Esophagus squamous epithelium (tissue), 5 donors: ENCODE measurements at regions not wholly inside any gene's neighbourhood (a gene's known extent, or its start where the extent isn't known, plus 50 kb on each side); places are given as distances from the start of the nearest gene placed in this dataset.
"Not testable (repeated sequence)": the region's sequence is repeated elsewhere in the genome, so short reads cannot be mapped to it uniquely, and the experiment has no call there.

ENCODE experiments used
- DNase-seq: peaks from one replicate; lab custom pipeline; 2025; lab: John Stamatoyannopoulos, UW
- H3K27ac ChIP-seq, 4 donors: fragments of 200-600 bp; sonication (generic); one replicate each; pipeline ENCODE4 v1.5.1; 2016 to 2019; ENCODE audit warnings: mild to moderate bottlenecking in 1 of 4
- H3K27me3 ChIP-seq, 4 donors: fragments of 200-600 bp; sonication (generic); 1 replicate in 3 of 4; 2 replicates in 1 of 4; pipeline versions ENCODE4 v1.5.1 to v1.6.0; 2017 to 2021; ENCODE audit warnings: antibody characterized with exemption in 1 of 4
- H3K36me3 ChIP-seq, 3 donors: fragments of 200-600 bp; sonication (generic); one replicate each; pipeline ENCODE4 v1.5.1; 2016 to 2019
- H3K4me1 ChIP-seq, 3 donors: fragments of 200-600 bp; sonication (generic); one replicate each; pipeline ENCODE4 v1.5.1; 2017 to 2019
- H3K4me3 ChIP-seq, 4 donors: fragments of 200-600 bp; sonication (generic); 1 replicate in 3 of 4; 2 replicates in 1 of 4; pipeline ENCODE4 v1.5.1; 2016 to 2019; ENCODE audit warnings: mild to moderate bottlenecking in 2 of 4, moderate library complexity in 1 of 4
- H3K9me3 ChIP-seq, 3 donors: fragments of 200-600 bp; sonication (generic); one replicate each; pipeline ENCODE4 v1.5.1; 2016 to 2019
- CTCF ChIP-seq, 6 experiments: fragments of 450-650 bp in 4 of 6; fragments of 200-600 bp in 2 of 6; sonication (generic) in 2 of 6; IDR thresholded peaks; one replicate each; pipeline ENCODE4 v1.5.1; 2016 to 2019; ENCODE audit warnings: antibody characterized with exemption in 6 of 6, mild to moderate bottlenecking in 4 of 6, moderate library complexity in 4 of 6
- POLR2A ChIP-seq, 4 donors: fragments of 450-650 bp; IDR thresholded peaks; one replicate each; pipeline ENCODE4 v1.6.1; 2017; ENCODE audit warnings: antibody characterized with exemption in 4 of 4, mild to moderate bottlenecking in 4 of 4, moderate library complexity in 3 of 4
- WGBS, 2 donors: methylation state at CpG; one replicate each; pipeline ENCODE4 v1.1.5; 2018; 5-methylcytosine and 5-hydroxymethylcytosine counted together
- intact Hi-C: fragments of 100-400 bp; cut with DNase I; formaldehyde crosslinking; loops from one replicate; pipeline ENCODE4 v1.15.0; 2022
- donor health status: DM: yes; HTN: yes; CAD: no.

GRCh38 chr13:100951016-100951415 lies 276.4 kb upstream of the TMTC4 start:
- no peak for TF ChIP-seq POLR2A (IDR thresholded peaks at IDR 0.05)
- no peak for TF ChIP-seq CTCF (IDR thresholded peaks at IDR 0.05)
- intact Hi-C loops: no loop called here
- WGBS, 2 donors: 83 to 86% methylated on average over 4 of the region's 4 CpGs

DNA sequence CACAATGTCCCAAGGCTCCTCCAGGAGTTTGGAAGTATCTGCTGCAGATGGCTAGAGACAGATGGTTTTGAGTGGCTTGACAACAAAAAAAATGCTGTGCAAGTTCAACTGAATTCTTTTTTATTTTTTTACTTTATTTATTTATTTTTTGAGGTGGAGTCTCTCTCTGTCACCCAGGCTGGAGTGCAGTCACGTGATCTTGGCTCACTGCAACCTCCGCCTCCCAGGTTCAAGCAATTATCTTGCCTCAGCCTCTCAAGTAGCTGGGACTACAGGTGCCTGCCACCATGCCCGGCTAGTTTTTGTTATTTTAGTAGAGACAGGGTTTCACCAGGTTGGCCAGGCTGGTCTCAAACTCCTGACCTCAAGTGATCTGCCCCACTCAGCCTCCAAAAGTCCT lies 274.3 kb upstream of the TMTC4 start:
- DNase-seq, H3K27me3 ChIP-seq, H3K9me3 ChIP-seq, intact Hi-C loops, H3K36me3 ChIP-seq, H3K27ac ChIP-seq, H3K4me1 ChIP-seq, H3K4me3 ChIP-seq: not testable (repeated sequence)
- 78 to 82% methylated on average over 3 of the region's 3 CpGs for WGBS, 2 donors

More at GRCh38 chr13:100951016-100951415, 276.4 kb upstream of the TMTC4 start:
- Histone ChIP-seq H3K36me3 (no peaks in the 10 kb centered on the region), H3K27ac (no peak overlapping the region), H3K9me3 (no peaks in the 10 kb centered on the region), H3K4me1 (no peaks in the 10 kb centered on the region), H3K4me3 (no peak overlapping the region), H3K27me3 (no peaks in the 10 kb centered on the region)
- no peak for DNase-seq

DNA sequence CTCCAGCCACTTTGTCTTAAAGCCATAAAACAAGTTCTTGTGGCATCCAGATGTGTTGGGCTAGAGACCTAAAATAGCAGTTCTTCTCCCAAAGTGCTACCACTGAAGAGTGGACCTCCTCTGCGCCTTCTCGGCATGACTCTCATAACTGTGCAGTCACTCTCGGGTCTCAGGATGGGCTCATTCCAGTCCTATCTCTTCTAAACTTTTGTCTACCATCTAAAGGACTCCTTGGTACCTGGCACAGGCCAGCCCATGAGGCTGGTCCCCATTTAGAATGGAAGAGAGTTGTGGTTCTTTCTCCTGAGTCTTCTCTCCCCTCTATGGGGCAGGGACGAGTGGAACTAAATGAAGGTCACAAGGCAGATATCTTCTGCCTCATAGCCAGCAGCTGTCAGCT lies 272.0 kb upstream of the TMTC4 start:
- TF ChIP-seq POLR2A (IDR thresholded peaks at IDR 0.05) (no peak), CTCF (IDR thresholded peaks at IDR 0.05) (no peak)
- intact Hi-C loops: no loop called here
- Histone ChIP-seq H3K4me1 (no peaks in the 10 kb centered on the region), H3K4me3 (no peak overlapping the region), H3K27me3 (no peaks in the 10 kb centered on the region), H3K36me3 (no peaks in the 10 kb centered on the region), H3K9me3 (no peaks in the 10 kb centered on the region), H3K27ac (no peak overlapping the region)
- 64 to 92% methylated on average over 3 to 4 of the region's 4 CpGs for WGBS, 2 donors
- no peak for DNase-seq

GRCh38 chr13:100944791-100945345 lies 270.3 kb upstream of the TMTC4 start:
- Histone ChIP-seq H3K4me1 (no peaks in the 10 kb centered on the region), H3K9me3 (no peaks in the 10 kb centered on the region), H3K27me3 (no peaks in the 10 kb centered on the region), H3K4me3 (no peak overlapping the region), H3K27ac (no peak overlapping the region), H3K36me3 (no peaks in the 10 kb centered on the region)
- TF ChIP-seq POLR2A (IDR thresholded peaks at IDR 0.05) (no peak), CTCF (IDR thresholded peaks at IDR 0.05) (no peak)
- intact Hi-C loops: no loop called here
- no peak for DNase-seq
- 70 to 80% methylated on average over 5 of the region's 5 CpGs for WGBS, 2 donors

DNA sequence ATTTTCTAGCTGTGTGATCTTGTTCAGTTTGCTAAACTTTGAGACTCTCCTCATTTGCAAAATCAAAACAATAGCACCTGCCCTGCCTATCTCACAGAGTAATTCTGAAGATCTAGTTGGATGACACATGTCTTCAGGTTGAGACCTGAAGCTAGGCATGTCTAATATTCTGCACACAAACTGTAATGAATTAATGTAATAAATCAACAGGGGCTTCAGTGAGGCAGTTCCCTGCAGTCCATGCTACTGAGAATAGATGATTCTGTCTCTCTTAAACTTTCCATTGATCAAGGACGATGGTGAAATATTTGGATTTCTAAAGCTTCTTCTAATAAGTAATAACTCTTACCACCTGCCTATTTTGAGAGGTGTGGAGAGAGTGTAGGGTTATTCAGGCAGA lies 268.1 kb upstream of the TMTC4 start:
- Histone ChIP-seq H3K27ac (no peak overlapping the region), H3K4me3 (no peak overlapping the region), H3K9me3 (no peaks in the 10 kb centered on the region), H3K36me3 (no peaks in the 10 kb centered on the region), H3K4me1 (no peaks in the 10 kb centered on the region), H3K27me3 (no peaks in the 10 kb centered on the region)
- TF ChIP-seq POLR2A (IDR thresholded peaks at IDR 0.05): no peak
- no peak for TF ChIP-seq CTCF (IDR thresholded peaks at IDR 0.05)
- intact Hi-C loops: no loop called here
- DNase-seq: no peak
- WGBS, 2 donors: 64 to 65% methylated on average over 1 of the region's 1 CpG
